ENCODE measurements at regions not wholly inside any gene's neighbourhood (a gene's known extent, or its start where the extent isn't known, plus 50 kb on each side); places are given as distances from the start of the nearest gene placed in this dataset.

GRCh38 chr10:57661206-57661605 lies 606.5 kb downstream of the IPMK start:
- TF ChIP-seq ARNTL (CRISPR knock-in tag; IDR thresholded peaks at IDR 0.05; ENCODE audit: borderline replicate concordance, low read depth) = no peak
- TF ChIP-seq PATZ1 (CRISPR knock-in tag; IDR thresholded peaks at IDR 0.05; ENCODE audit: borderline replicate concordance) = no peak
- no peak for TF ChIP-seq TCF4 (CRISPR knock-in tag; IDR thresholded peaks at IDR 0.05; ENCODE audit: borderline replicate concordance)
- no peak for TF ChIP-seq POU6F1 (CRISPR knock-in tag; IDR thresholded peaks at IDR 0.05; ENCODE audit: borderline replicate concordance, low read depth)
- TF ChIP-seq RARB (CRISPR knock-in tag; IDR thresholded peaks at IDR 0.05) = no peak
- TF ChIP-seq ISL1 (CRISPR knock-in tag; IDR thresholded peaks at IDR 0.05) = no peak
